GM21717 (cell line): ENCODE measurements at regions not wholly inside any gene's neighbourhood (a gene's known extent, or its start where the extent isn't known, plus 50 kb on each side); places are given as distances from the start of the nearest gene placed in this dataset.
"Not testable (repeated sequence)": the region's sequence is repeated elsewhere in the genome, so short reads cannot be mapped to it uniquely, and the experiment has no call there.

Source experiments
- ATAC-seq: cut with Tn5 transposase; IDR thresholded peaks from one replicate; pipeline ENCODE4 v1.9.1; 2021; ENCODE audit warnings: mild to moderate bottlenecking, moderate library complexity; ENCODE audit not compliant: unreplicated experiment

- not testable (repeated sequence) for ATAC-seq
These were observed 105.5 kb downstream of the BUD13 start for GRCh38 chr11:116667318-116667717.

GRCh38 chr11:116666673-116667249 lies 106.0 kb downstream of the BUD13 start:
- not testable (repeated sequence) for ATAC-seq

- no peak for ATAC-seq
These were observed 107.3 kb downstream of the BUD13 start for GRCh38 chr11:116665523-116665922.

GRCh38 chr11:116661056-116661455 lies 111.7 kb downstream of the BUD13 start:
- ATAC-seq = no peak

- no peak for ATAC-seq
These were observed 112.8 kb downstream of the BUD13 start for GRCh38 chr11:116660011-116660410.

GRCh38 chr11:116658876-116659535 lies 113.8 kb downstream of the BUD13 start:
- no peak for ATAC-seq

GRCh38 chr11:116657842-116658825 lies 114.7 kb downstream of the BUD13 start:
- ATAC-seq = no peak

- ATAC-seq = no peak
These were observed 116.8 kb downstream of the BUD13 start for GRCh38 chr11:116656011-116656410.

- no peak for ATAC-seq
These were observed 118.3 kb downstream of the BUD13 start for GRCh38 chr11:116654526-116654925.

GRCh38 chr11:116653206-116653605 lies 119.6 kb downstream of the BUD13 start:
- no peak for ATAC-seq

GRCh38 chr11:116651737-116652237 lies 121.0 kb downstream of the BUD13 start:
- ATAC-seq = no peak

GRCh38 chr11:116651098-116651736 lies 121.6 kb downstream of the BUD13 start:
- no peak for ATAC-seq

GRCh38 chr11:116650052-116650451 lies 122.7 kb downstream of the BUD13 start:
- no peak for ATAC-seq

GRCh38 chr11:116649268-116649667 lies 123.5 kb downstream of the BUD13 start:
- no peak for ATAC-seq

- ATAC-seq = no peak
These were observed 124.3 kb downstream of the BUD13 start for GRCh38 chr11:116648247-116649174.

- no peak for ATAC-seq
These were observed 125.3 kb downstream of the BUD13 start for GRCh38 chr11:116647305-116648080.

- ATAC-seq = no peak
These were observed 126.6 kb downstream of the BUD13 start for GRCh38 chr11:116646191-116646590.

- no peak for ATAC-seq
These were observed 127.9 kb downstream of the BUD13 start for GRCh38 chr11:116644941-116645305.
